ENCODE measurements at regions not wholly inside any gene's neighbourhood (a gene's known extent, or its start where the extent isn't known, plus 50 kb on each side); places are given as distances from the start of the nearest gene placed in this dataset.

- no peak for DNase-seq
Observed at GRCh38 chr9:89697553-89697952, 92.7 kb downstream of the GADD45G start.

DNA sequence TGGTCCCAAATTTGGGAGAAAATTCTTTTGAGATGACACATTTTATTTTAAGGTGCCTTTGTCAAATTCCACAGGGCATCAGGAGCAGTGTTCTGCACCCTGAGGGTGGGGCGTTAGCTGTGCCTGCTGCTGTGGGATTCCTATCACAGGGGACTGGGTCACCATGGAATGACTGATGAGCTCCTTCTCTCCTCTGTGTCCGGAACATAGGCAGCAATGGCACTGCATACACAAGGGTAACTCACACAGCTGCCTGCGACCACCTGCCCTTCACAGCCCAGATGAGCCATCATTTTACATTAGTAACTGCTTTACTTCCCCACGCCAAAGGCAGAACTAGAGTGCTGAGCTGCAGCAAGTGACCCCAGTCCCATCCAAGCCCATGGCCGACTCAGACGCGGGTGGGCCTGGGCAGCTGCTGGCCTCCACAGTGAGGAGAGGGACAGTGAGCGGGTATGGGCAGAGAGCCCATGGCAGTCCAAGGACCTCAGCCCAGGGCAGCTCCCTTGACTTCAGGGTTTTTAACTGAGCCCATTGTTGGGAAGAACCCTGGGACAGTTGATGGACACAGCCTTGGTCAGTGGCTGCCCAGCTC is 93.7 kb downstream of the GADD45G start:
- DNase-seq: no peak

DNA sequence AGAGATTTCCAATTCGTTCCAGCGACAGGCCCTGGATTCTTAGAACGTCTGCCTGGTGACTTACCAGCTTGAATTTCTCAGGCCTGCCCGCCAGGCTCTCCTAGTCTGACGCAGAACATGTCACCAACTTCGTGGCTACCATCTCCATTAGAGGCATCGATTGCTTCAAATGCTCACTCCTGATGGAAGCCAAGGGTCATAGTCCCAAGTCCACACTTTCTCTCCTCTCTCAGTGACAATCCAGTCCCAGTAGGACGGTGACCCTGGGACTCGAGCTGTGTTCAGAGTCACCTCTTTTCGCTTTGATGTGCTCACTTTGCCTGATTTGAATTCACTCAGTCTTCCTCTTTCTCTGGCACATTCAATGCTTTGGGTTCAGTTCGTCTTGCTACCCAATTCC is 94.8 kb downstream of the GADD45G start:
- no peak for DNase-seq

GRCh38 chr9:89701221-89701798 is 96.5 kb downstream of the GADD45G start:
- peak; percentile 59 for DNase-seq

GRCh38 chr9:89702401-89702800 is 97.6 kb downstream of the GADD45G start:
- no peak for DNase-seq

DNA sequence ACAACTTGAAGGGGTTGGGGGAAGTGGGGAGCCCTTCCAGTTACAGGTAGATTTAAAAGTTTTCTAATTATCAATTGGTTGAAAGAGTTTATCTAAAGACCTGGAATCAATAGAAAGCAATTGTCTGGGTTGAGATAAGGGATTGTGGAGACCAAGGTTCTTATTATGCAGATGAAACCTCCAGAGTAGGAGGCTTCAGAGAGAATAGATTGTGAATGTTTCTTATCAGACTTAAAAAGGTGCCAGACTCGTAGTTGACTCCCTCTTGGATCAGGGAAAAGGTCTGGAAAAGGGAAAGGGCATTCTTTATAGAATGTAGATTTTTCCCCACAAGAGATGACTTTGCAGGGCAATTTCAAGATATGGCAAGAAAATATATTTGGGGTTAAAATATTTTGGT is 100.8 kb downstream of the GADD45G start:
- DNase-seq: no peak

DNA sequence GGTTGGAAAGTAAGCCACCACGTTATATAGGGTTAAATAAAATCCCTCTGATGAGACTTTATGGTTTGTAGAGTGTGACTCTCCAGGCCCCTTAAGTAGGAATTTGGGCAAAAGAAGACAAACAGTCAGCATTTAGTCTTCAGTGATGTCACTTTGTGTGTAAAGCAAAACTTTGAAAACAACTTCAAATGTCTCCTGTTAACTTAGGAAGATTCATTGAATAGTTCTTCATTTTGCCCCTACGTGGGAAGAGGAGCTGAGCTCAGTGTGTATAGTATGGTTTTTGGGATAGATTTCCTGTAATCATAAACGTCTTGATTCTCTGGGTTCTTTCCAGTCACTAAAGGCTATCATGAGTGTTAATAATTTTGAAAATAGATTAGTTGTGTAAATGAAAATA is 101.3 kb downstream of the GADD45G start:
- no peak for DNase-seq

DNA sequence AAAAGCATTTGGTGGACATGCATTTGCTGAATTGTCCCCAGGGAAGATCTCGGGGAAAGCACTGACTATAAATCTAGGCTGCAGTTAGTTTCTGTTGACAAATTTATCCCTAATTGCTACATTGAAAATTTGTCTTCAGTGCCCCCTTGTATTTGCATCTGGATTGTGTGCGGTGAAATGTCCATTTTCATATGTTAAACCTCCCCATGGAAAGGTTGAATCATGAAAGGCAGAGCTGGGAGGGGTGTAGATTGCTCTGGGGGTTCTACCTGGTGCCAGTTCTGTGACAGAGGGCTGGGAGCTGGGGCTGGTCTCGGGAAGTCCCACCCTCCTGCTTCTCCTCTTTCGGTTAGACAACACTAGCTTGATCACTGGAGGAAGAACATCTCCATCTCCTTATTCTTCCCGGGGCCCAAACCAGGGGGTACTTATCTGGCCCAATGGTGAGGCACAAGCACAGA is 101.9 kb downstream of the GADD45G start:
- no peak for DNase-seq

DNA sequence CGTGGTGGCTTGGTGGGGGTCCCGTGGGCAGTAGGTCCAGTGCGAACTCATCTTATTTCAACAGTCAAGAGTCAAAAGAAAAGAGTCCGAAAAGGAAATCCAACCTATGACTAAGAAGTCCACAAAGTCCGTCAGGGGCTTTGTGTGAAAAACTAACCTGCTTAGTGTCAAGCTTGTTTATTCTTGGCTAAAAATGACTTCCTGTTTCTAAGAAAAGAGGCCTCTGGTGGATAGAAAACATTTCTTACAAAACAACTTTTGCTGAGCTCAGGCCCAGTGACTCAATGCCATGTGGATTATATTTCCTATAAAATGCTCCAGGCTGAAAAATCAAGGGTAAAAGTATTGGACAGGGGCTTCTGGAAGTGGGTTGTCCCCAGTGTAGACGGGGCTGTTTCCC is 105.9 kb downstream of the GADD45G start:
- no peak for DNase-seq

DNA sequence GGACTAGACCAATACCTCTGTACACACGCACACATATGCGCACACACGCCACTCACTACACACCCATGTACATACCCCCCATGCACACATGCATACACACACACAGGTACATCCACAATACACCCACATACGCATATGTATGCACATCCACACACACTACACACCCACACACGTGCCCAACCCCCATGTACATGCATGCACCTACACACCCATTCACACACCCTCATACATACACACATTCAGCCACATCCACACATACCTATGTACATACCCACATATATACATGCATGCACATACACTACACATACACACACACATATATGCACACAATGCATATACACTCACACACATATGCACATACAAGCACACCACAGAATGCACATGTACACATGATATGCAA is 107.1 kb downstream of the GADD45G start:
- no peak for DNase-seq

DNA sequence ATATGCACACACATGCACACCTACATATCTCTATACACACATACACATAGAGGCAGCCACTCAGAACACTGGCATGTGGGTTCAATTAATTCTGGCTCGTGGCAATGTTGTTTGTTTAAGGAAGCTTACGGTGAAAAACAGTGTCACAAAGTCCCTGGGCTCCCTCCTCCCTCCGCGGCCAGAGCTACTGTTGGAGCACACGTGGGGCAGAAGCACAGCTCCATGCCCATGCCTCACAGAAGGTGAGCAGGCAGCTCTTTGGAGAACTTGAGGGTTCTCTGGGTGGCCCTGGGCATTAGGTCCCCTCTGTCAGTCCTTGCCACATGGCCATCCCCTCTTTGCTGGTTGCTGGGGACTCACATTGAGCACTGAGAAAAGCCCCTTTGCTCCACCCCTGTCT is 107.5 kb downstream of the GADD45G start:
- DNase-seq: no peak

DNA sequence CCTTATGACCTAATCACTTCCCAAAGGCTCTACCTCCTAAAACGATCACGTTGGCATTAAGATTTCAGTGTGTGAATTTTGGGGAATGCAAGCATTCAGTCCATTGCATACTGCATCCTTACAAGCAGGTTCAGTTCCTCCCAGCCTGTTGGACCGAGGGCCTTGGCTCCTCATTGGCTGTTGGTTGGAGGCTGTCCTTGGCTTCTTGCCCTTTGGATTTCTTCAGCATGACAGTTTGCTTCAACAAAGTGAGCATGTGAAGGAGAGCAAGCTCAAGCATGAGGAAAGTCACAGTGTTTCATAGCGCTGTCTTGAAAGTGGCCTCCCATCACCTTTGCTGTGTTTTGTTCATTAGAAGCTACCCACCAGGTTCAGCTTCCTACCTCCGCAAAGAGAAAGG is 109.5 kb downstream of the GADD45G start:
- DNase-seq: no peak

DNA sequence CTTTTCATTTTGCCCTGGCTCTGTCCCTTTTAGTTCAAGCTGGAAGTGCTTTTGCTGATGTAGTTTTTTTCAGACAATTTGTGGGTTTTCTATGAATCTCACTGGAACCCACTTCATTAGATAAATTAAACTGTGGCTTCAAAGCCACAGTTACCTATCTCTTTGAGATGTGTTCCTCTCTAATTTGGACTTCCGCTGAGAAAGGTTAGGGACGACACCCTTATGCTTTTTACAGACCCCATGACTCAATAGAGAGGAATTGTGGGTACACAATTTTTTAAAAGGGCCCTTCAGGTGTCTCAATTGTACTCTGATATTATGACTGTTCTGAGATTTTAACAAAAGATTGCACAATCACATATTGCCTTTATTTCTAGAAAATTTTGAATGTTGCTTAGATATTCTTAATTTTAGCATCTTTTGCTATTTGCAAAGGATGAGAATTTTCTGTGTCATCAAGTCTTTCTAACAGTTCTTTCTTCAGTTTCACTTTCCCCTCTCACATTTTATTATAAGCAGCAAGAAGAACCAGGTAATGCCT is 110.6 kb downstream of the GADD45G start:
- no peak for DNase-seq

GRCh38 chr9:89715881-89716280 is 111.1 kb downstream of the GADD45G start:
- no peak for DNase-seq

- no peak for DNase-seq
Observed at GRCh38 chr9:89716559-89716958, 111.7 kb downstream of the GADD45G start.

DNA sequence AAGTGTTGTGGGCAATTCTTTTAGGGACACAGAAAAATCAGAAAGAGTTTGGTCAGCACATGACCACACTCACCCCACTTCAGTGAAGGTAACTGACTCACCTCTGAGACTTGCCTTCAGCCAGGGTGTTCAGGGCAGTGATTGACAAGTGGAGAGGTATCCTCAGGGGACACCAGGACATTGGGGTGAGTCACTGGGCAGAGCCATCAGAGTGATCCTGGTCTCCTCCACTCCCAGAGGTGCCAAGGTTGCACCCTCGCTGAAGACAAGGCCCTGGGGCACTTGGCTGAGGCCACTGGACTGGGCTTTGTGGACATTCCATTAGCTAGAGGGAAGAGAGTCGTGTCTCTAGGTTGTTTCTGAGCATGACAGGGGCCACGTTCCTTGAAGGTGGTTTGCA is 113.4 kb downstream of the GADD45G start:
- no peak for DNase-seq

DNA sequence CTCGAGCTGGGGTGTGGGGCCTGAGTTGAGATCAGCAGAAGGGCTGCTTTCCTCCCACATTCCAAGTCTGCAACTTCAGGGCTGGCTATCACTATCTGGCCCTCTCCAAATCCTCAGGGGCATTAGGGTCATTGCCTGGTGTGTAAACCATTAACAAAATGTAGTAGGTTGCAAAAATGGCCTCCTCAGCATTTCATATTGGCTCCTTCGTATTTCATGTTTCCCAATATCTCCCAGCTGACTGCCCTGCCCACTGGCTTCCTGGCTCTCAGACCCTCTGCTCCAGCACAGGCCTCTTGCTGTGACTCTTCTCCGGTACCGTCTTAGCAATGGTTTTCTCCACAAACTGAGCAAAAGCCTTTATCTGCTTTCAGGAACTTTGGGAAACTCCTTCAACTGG is 113.8 kb downstream of the GADD45G start:
- DNase-seq: no peak

- DNase-seq: no peak
Observed at GRCh38 chr9:89719202-89719601, 114.4 kb downstream of the GADD45G start.

DNA sequence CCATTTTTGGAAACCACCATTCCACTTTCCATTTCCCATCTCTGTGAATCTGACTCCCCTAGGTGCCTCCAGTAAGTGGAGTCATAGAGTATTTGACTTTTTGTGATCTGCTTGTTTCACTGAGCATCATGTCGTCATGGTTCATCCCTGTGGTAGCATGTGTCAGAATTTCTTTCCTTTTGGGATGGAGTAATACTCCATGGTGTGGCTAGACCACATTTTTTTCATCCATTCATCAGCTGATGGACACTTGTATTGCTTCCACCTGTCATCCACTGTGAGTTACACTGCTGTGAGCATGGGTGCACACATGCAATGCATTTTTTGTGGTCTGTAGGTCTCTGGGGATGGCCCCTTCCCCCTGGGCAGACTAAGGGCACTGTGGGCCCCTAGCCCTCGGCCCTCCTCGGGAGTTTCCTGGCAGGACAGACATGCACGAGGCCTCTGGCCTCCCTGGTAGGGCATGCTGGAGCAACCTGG is 115.9 kb downstream of the GADD45G start:
- DNase-seq: no peak

- DNase-seq: no peak
Observed at GRCh38 chr9:89721176-89721700, 116.4 kb downstream of the GADD45G start.

GRCh38 chr9:89721971-89722530 is 117.2 kb downstream of the GADD45G start:
- DNase-seq: no peak

DNA sequence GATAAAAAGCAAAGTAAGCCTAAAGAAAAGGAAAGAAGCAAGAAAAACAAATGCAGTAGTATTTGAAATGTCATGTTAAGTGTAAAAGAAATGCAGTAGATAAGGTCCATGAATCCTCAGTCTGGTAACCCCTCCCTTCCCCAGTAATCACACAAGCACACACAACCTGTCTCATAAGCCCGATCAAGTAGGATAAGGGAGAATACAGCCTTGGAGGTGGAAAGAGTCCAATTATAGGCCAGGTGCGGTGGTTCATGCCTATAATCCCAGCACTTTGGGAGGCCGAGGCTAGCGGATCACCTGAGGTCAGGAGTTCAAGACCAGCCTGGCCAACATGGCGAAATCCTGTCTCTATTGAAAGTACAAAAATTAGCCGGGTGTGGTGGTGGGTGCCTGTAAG is 117.9 kb downstream of the GADD45G start:
- DNase-seq: no peak

GRCh38 chr9:89723469-89724100 is 118.8 kb downstream of the GADD45G start:
- DNase-seq: no peak

DNA sequence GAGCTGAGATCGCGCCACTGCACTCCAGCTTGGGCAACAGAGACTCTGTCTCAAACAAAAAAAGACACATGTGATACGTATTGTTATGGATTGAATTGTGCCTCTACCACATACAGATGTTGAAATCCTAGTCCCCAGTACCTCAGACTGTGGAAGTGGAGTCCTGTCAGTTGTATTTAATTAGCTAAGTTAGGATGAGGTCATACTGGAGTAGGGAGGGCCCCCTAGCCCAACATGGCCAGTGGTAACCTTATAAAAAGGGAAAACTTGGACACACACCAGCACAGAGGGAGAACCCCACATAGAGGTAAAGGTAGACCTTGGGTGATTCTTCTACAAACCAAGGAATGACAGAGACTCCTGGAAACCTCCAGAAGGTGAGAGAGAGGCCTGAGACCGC is 119.8 kb downstream of the GADD45G start:
- no peak for DNase-seq
